ENCODE measurements at regions not wholly inside any gene's neighbourhood (a gene's known extent, or its start where the extent isn't known, plus 50 kb on each side); places are given as distances from the start of the nearest gene placed in this dataset.
A peak's percentile ranks its signal among the peaks of the same experiment; 100 is the strongest.
"Not testable (repeated sequence)": the region's sequence is repeated elsewhere in the genome, so short reads cannot be mapped to it uniquely, and the experiment has no call there.

DNA sequence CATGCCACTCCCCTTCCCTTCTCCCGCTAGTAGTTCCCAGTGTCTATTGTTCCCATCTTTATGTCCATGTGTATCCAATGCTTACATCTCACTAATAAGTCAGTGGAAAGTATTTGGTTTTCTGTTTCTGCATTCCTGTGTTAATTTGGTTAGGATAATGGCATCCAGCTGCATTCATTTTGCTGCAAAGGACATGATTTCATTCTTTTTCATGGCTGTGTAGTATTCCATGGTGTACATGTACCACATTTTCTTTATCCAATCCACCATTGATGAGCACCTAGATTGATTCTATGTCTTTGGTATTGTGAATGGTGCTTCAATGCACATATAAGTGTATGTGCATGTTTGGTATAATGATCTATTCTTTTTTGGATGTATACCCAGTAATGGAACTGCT lies 502.5 kb upstream of the MAP2 start:
- DNase-seq (ENCODE audit: low read depth in 4 of 4, low spot score in 3 of 4), result not testable (repeated sequence)

DNA sequence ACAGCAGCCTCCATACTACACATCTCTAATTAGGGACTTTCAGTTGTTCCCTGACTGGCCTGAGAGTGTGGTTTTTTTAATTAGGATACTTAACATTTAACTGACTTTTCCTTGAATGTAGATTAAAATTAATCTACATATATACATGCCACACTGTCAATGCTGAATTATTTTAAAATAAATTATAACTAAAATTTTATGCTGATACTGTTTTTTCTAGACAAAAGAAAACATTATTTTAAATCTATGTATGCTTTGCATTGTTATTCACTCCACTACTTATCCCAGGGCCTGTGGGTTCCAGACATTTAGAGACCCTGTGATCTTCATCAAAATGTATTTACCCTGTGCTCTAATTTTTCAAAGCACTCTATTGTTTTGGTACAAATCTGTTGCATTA lies 496.0 kb upstream of the MAP2 start:
- no peak for DNase-seq (ENCODE audit: low read depth in 4 of 4, low spot score in 3 of 4)

DNA sequence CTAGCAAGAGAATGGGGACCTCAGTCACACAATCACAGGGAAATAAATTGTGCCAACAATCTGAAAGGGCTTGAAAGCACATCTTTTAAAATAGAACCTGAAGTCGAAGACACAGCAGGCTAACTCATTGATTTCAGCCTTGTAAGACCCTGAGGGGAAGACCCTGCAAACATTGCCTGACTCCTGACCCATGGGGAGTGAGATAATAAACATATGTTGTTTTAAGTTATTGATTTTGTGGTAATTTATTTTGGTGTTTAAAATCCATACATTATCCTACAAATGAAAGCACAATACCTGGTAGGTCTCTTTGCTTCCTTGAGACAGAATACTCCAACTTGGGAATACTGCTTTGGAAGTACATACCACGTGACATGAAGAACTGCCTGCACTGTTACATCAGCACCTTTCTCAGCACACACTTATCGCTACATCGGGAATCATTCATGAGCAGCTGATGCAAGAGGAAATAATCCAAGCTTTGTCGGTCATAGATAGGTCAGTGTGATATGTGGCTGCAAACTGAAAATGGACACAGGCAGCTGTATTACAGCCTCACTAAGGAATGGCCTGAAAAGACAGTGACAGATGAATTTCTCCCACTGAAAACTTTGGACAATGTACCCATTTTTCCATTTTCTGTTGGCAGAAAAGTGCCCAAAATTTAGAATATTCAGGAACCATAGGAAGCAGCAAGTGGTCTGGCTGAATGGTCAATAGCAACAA lies 494.5 kb upstream of the MAP2 start:
- peak in 2 of 4 donors; percentile 0 to 1 for DNase-seq (ENCODE audit: low read depth in 4 of 4, low spot score in 3 of 4)

- no peak for DNase-seq (ENCODE audit: low read depth in 4 of 4, low spot score in 3 of 4)
These were observed 493.9 kb upstream of the MAP2 start for GRCh38 chr2:208929894-208930427.

- no peak for DNase-seq (ENCODE audit: low read depth in 4 of 4, low spot score in 3 of 4)
These were observed 488.3 kb upstream of the MAP2 start for GRCh38 chr2:208935531-208935930.

- no peak for DNase-seq (ENCODE audit: low read depth in 4 of 4, low spot score in 3 of 4)
These were observed 486.3 kb upstream of the MAP2 start for GRCh38 chr2:208937521-208937920.

- DNase-seq (ENCODE audit: low read depth in 4 of 4, low spot score in 3 of 4), result no peak
These were observed 484.0 kb upstream of the MAP2 start for GRCh38 chr2:208939852-208940251.

DNA sequence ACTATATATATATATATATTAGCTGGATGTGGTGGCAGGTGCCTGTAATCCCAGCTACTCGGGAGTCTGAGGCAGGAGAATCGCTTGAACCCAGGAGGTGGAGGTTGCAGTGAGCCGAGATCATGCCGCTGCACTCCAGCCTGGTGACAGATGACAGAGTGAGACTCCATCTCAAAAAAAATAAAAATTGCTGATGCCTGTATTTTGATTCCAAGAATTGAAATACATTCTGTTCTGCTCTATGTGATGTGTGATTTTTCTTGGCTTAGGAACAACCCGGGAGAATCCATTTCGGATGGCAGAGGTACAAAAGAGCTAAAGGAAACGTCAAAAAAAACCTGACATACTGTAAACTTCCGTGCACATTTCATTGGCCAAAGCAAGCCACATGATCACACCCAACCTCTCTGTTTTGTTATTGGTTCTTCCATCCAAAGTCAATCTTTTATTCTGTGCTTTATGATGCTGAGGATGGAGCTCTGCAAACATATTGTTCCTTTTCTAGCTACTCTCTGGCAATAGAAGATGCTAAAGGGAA lies 478.1 kb upstream of the MAP2 start:
- no peak for DNase-seq (ENCODE audit: low read depth in 4 of 4, low spot score in 3 of 4)

DNA sequence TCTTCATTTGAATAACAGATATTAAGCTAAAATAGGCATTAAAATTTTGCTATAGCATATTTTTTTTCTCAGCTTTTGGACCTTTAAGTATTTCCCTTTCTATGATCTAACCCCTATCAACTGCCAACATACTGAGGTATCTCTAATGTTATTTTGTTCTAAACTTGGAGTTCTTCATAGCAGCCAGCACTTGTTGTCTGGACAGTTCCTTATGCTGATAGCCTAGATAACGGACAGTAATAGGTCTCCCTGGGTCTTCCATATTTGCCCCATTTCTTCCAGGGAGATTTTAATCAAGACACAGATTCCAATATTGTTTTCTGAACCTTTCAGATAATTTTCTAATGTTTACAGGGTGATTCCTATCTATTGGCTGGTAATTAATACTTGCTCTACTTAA lies 475.8 kb upstream of the MAP2 start:
- no peak for DNase-seq (ENCODE audit: low read depth in 4 of 4, low spot score in 3 of 4)

DNA sequence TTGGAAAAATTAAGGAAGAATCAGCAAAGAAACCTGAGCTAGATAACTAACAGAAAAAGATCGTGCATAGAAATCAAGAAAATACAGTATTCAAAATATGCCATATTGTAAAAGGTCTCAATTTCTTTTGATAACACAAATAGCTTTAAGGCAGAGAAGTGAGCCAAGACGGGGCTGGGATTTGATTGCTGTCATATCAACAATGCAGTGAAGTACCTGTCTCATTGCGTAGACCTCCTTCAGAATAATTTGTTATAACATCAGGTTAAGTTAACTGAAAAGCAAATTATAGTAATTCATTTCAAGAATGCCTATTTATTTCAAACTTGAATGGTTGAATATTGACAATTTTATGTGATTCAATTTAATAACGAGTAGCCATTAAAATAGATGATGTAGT lies 453.8 kb upstream of the MAP2 start:
- no peak for DNase-seq (ENCODE audit: low read depth in 4 of 4, low spot score in 3 of 4)

DNA sequence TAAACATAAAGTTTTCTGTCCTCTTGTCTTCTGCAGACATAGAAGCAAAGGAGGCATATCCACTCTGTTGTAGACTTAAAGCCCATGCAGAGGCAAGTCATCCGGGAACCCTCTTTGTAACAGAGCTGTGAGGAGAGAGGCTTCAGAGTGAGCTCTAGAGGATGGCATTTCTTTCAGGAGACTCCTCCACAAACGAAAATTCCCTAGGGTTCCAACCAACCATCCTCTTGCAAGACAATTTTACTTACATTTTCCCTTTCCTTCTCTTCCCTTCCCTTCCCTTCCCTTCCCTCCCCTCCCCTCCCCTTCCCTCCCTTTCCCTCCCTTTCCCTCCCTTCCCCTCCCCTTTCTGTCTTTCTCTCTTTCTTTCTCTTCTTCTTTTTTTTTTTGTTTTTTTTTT lies 446.3 kb upstream of the MAP2 start:
- DNase-seq (ENCODE audit: low read depth in 4 of 4, low spot score in 3 of 4), result no peak

DNA sequence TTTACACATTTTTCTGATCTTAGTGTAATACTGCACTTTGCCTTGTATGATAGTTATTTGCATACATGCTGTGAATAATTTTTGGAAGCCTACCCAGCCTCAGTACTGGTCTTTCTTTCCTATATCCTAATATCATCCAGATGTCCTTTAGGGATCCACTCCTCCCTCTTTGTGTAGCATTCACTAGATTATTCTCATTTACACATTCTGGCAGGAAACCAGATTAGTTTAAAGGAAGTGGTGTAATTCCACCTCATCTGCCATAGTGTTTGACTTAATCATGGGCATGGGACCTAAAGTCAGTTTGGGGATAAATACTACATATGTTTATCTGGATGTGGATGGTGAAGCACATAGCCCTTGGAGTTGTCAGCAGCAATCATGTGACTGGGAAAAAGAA lies 444.9 kb upstream of the MAP2 start:
- no peak for DNase-seq (ENCODE audit: low read depth in 4 of 4, low spot score in 3 of 4)

- DNase-seq (ENCODE audit: low read depth in 4 of 4, low spot score in 3 of 4), result no peak
These were observed 443.5 kb upstream of the MAP2 start for GRCh38 chr2:208980321-208980720.

DNA sequence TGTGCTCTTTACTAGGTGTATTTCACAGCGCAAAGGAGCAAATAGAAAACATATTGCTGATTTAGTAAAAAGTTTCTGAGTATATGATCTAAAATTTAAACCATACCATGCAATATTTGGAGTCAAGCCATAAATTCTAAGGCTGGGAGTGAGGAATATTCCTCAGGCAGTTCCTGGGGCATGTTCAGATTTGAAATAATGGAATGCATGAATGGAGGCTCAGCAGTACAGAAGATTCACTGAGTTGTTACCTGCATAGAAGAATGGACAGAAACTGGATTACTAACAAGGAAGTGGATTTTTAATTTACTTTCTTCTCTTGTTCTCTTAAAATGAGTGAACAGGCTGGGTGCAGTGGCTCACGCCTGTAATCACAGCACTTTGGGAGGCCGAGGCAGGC lies 441.0 kb upstream of the MAP2 start:
- DNase-seq (ENCODE audit: low read depth in 4 of 4, low spot score in 3 of 4), result no peak

DNA sequence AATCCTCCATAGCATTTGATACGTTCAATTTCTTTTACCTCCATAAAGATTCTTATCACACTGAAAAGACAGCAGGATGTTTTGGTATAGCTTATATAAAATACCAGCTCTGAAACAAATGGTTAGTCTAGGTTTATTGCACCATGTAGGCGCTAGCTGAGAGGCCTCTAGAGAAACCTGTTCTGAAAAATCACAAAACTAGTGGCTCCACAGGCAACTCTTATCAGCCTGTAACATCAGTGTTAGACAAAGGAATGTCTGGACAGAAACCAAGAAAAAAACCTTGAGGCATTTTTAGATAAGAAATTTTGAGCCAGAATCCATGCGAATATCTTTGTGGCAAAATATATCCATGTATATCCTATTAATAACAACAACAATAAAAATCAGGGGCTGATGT lies 440.4 kb upstream of the MAP2 start:
- no peak for DNase-seq (ENCODE audit: low read depth in 4 of 4, low spot score in 3 of 4)

DNA sequence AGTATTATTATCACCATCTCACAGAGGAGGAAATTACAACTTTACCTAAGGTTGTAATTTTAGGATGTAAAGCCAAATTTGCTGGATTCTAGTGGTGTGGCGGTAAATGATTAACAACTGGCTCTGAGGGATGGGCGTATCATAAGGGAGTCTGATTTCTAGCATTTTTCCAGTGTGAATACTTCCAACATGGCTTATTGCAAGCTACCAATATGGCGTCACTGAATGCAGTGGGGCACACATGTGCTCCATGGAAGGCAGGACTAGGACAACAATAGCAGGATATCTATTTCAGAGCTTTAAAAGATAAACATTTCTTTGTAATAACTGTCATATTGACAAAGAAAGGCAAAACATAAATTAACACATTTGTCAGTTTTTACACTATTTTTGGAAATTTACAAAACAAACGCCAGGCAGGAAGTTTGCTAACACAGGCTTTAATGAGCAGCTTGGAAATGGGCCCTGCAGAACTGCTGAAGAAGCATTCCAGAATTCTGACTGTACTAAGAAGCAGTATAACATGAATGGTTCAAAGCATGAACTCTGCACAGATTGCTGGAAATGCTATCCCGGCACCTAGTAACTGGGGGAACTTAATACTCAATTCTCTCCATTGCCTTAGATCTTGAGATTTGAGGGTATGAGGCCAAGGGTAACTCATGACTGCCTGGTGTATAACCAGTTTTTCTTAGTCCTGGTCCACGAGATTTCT lies 439.3 kb upstream of the MAP2 start:
- DNase-seq (ENCODE audit: low read depth in 4 of 4, low spot score in 3 of 4), result no peak

DNA sequence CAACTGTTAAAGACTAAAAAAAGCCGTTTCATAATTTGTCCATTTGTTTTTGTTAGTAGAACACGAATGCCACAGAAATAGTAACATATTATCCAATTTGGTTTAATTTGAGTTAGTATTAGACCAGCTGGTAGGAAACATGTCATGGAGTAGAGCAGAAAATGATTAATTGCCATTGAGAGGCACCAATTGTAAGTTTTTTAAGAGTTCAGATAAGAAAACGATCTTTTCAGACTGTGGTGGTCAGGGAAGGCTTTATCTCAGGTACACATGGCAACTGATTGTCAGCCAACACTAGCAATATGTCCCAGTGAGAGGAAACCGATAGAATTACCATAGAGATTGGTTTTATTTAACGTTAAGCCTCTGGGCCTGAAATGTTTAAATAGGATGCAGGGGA lies 438.2 kb upstream of the MAP2 start:
- DNase-seq (ENCODE audit: low read depth in 4 of 4, low spot score in 3 of 4), result no peak

DNA sequence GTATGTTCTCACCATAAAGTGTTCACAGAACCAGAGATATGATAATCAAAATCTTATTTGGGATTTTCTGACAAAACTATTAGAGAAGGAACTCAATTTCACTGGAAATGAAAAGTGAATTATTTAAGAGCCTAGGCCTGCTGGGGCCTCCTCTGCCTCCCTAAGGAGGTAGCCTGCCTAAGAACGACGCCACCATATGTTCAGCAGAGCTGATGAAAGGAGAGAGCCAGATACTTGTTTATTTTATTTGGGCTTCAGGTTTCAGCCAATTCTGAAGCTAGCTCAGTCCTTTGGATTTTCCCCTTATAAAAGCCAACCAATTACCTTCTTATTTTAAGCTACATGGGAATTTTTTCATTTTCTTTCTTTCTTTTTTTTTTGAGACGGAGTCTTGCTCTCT lies 433.1 kb upstream of the MAP2 start:
- no peak for DNase-seq (ENCODE audit: low read depth in 4 of 4, low spot score in 3 of 4)

- DNase-seq (ENCODE audit: low read depth in 4 of 4, low spot score in 3 of 4), result no peak
These were observed 423.9 kb upstream of the MAP2 start for GRCh38 chr2:208999911-209000310.

DNA sequence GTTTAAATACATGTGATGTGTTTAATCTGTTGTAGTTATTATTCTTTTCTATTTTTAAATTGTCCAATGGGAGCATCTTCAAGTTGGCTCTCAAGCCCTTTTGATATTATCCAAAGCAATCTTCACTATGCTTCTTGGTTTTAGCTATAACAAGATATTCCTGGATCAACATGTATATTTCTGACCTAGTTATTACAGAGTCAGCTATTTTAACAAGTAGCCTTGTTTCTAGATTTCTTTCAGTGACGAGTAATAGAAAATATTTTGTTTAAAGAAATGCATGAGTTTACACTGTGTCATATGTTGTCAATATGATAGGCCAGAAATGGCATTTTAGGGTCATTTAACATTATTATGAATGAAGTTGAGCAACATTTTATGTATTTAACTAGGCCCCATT lies 421.8 kb upstream of the MAP2 start:
- DNase-seq (ENCODE audit: low read depth in 4 of 4, low spot score in 3 of 4), result no peak

DNA sequence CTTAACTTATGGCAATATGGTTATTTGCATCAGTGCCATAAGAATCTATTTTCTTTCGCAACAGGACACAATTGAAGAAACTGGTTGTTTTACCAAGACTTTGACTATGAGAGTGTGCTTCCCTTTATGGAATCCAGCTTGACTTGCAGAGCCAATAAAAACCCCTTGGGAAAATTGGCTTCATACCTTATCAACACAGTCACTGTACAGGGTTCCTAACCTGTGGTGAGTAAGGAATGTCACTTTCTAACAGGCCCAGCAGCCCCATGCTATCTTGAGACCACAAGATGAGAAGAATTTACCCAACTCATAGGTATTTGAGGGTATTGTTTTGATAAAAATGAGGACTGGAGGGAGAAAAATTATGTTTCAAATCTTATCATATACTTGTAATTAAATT lies 418.5 kb upstream of the MAP2 start:
- DNase-seq (ENCODE audit: low read depth in 4 of 4, low spot score in 3 of 4), result no peak

Measured in right renal pelvis (tissue), 4 donors.